ENCODE measurements at regions not wholly inside any gene's neighbourhood (a gene's known extent, or its start where the extent isn't known, plus 50 kb on each side); places are given as distances from the start of the nearest gene placed in this dataset.

GRCh38 chr3:177367788-177368187 is 170.5 kb upstream of the TBL1XR1 start:
- no TSS peak for BruUV-seq (replicated peaks)
- H3K9ac ChIP-seq (ENCODE audit: low read length): no peak overlapping the region
- H3K9me2 ChIP-seq (replicated peaks; ENCODE audit: low read length): no peaks in the 10 kb centered on the region
- H3K27me3 ChIP-seq (ENCODE audit: low read length): no peaks in the 10 kb centered on the region
- no peak overlapping the region for H3K27ac ChIP-seq (ENCODE audit: low read length)
- H4K20me1 ChIP-seq (ENCODE audit: low read length): no peaks in the 10 kb centered on the region
- H2AFZ ChIP-seq (ENCODE audit: low read length): no peak overlapping the region
- no peaks in the 10 kb centered on the region for H3K79me2 ChIP-seq (ENCODE audit: low read length)
- no peaks in the 10 kb centered on the region for H3K9me3 ChIP-seq (ENCODE audit: low read length)
- POLR2A ChIA-PET (ENCODE audit: unreplicated experiment): no interaction called here
- no peaks in the 10 kb centered on the region for H3F3A ChIP-seq (ENCODE audit: low read length, unreplicated experiment)
- DNase-seq (no peak), ATAC-seq (no peak)
- H3K36me3 ChIP-seq (ENCODE audit: low read depth, low read length): no peaks in the 10 kb centered on the region
- H3K4me1 ChIP-seq (ENCODE audit: insufficient read depth, low read length): no peaks in the 10 kb centered on the region
- CTCF ChIA-PET: no interaction called here
- TF ChIP-seq EZH2phosphoT487 (IDR thresholded peaks at IDR 0.05; ENCODE audit: borderline replicate concordance, low read length) (no peak), EZH2 (IDR thresholded peaks at IDR 0.05; ENCODE audit: low read length, unreplicated experiment) (no peak), CTCF (conservative IDR thresholded peaks at IDR 0.05; ENCODE audit: low read depth, low read length) (no peak)
- H3K4me2 ChIP-seq (ENCODE audit: low read length): no peak overlapping the region
- no peak overlapping the region for H3K4me3 ChIP-seq (ENCODE audit: low read length)
- intact Hi-C loops (cut with micrococcal nuclease): no loop called here

GRCh38 chr3:177370246-177370822 is 173.1 kb upstream of the TBL1XR1 start:
- H3K9me2 ChIP-seq (replicated peaks; ENCODE audit: low read length): no peaks in the 10 kb centered on the region
- ChIA-PET CTCF (no interaction called here), POLR2A (ENCODE audit: unreplicated experiment) (no interaction called here)
- H2AFZ ChIP-seq (ENCODE audit: low read length): no peak overlapping the region
- H3K4me1 ChIP-seq (ENCODE audit: insufficient read depth, low read length): no peaks in the 10 kb centered on the region
- H3K4me3 ChIP-seq (ENCODE audit: low read length): no peak overlapping the region
- no TSS peak for BruUV-seq (replicated peaks)
- H3K36me3 ChIP-seq (ENCODE audit: low read depth, low read length): no peaks in the 10 kb centered on the region
- no peak overlapping the region for H3K4me2 ChIP-seq (ENCODE audit: low read length)
- no peak for DNase-seq
- no peaks in the 10 kb centered on the region for H4K20me1 ChIP-seq (ENCODE audit: low read length)
- H3K9ac ChIP-seq (ENCODE audit: low read length): no peak overlapping the region
- H3K79me2 ChIP-seq (ENCODE audit: low read length): no peaks in the 10 kb centered on the region
- H3F3A ChIP-seq (ENCODE audit: low read length, unreplicated experiment): no peaks in the 10 kb centered on the region
- no peak overlapping the region for H3K27ac ChIP-seq (ENCODE audit: low read length)
- no peaks in the 10 kb centered on the region for H3K9me3 ChIP-seq (ENCODE audit: low read length)
- ATAC-seq: no peak
- TF ChIP-seq EZH2phosphoT487 (IDR thresholded peaks at IDR 0.05; ENCODE audit: borderline replicate concordance, low read length): no peak
- no peak for TF ChIP-seq EZH2 (IDR thresholded peaks at IDR 0.05; ENCODE audit: low read length, unreplicated experiment)
- no peak for TF ChIP-seq CTCF (conservative IDR thresholded peaks at IDR 0.05; ENCODE audit: low read depth, low read length)
- H3K27me3 ChIP-seq (ENCODE audit: low read length): no peaks in the 10 kb centered on the region
- intact Hi-C loops (cut with micrococcal nuclease): loop anchor here (10.0 kb wide), 1 partner anchor 784 kb away; no protein-coding TSS in a partner anchor

GRCh38 chr3:177371146-177371545 is 173.9 kb upstream of the TBL1XR1 start:
- H3K36me3 ChIP-seq (ENCODE audit: low read depth, low read length): no peaks in the 10 kb centered on the region
- DNase-seq (no peak), ATAC-seq (no peak)
- TF ChIP-seq EZH2 (IDR thresholded peaks at IDR 0.05; ENCODE audit: low read length, unreplicated experiment) (no peak), CTCF (conservative IDR thresholded peaks at IDR 0.05; ENCODE audit: low read depth, low read length) (no peak), EZH2phosphoT487 (IDR thresholded peaks at IDR 0.05; ENCODE audit: borderline replicate concordance, low read length) (no peak)
- no peaks in the 10 kb centered on the region for H3K9me2 ChIP-seq (replicated peaks; ENCODE audit: low read length)
- H3K4me2 ChIP-seq (ENCODE audit: low read length): no peak overlapping the region
- BruUV-seq (replicated peaks): no TSS peak
- no peak overlapping the region for H2AFZ ChIP-seq (ENCODE audit: low read length)
- H3K4me1 ChIP-seq (ENCODE audit: insufficient read depth, low read length): no peaks in the 10 kb centered on the region
- H3K9me3 ChIP-seq (ENCODE audit: low read length): no peaks in the 10 kb centered on the region
- H3K27ac ChIP-seq (ENCODE audit: low read length): no peak overlapping the region
- intact Hi-C loops (cut with micrococcal nuclease): loop anchor here (10.0 kb wide), 1 partner anchor 784 kb away; no protein-coding TSS in a partner anchor
- no peak overlapping the region for H3K9ac ChIP-seq (ENCODE audit: low read length)
- no peaks in the 10 kb centered on the region for H3K79me2 ChIP-seq (ENCODE audit: low read length)
- ChIA-PET POLR2A (ENCODE audit: unreplicated experiment) (interaction anchor here (0.5 to 0.6 kb wide), 2 partner anchors 13 to 251 kb away, joined by 4 read pairs; no protein-coding TSS in a partner anchor), CTCF (no interaction called here)
- H4K20me1 ChIP-seq (ENCODE audit: low read length): no peaks in the 10 kb centered on the region
- no peaks in the 10 kb centered on the region for H3F3A ChIP-seq (ENCODE audit: low read length, unreplicated experiment)
- H3K27me3 ChIP-seq (ENCODE audit: low read length): no peaks in the 10 kb centered on the region
- H3K4me3 ChIP-seq (ENCODE audit: low read length): no peak overlapping the region

All from PC-3 (cell line).